ENCODE measurements at regions not wholly inside any gene's neighbourhood (a gene's known extent, or its start where the extent isn't known, plus 50 kb on each side); places are given as distances from the start of the nearest gene placed in this dataset.

- Histone ChIP-seq H3K9ac (ENCODE audit: low read length) (no peak overlapping the region), H3K27me3 (ENCODE audit: control insufficient read depth, insufficient read depth, low read length) (no peaks in the 10 kb centered on the region), H3K4me1 (ENCODE audit: control insufficient read depth, low read depth, low read length) (no peaks in the 10 kb centered on the region), H3K36me3 (ENCODE audit: control insufficient read depth, low read depth, low read length) (no peaks in the 10 kb centered on the region), H3K27ac (ENCODE audit: low read length) (no peak overlapping the region), H3K9me3 (ENCODE audit: control insufficient read depth, low read depth, low read length) (no peaks in the 10 kb centered on the region), H3K4me3 (ENCODE audit: low read length) (no peak overlapping the region)
These were observed 488.7 kb upstream of the TCF4 start for GRCh38 chr18:56076723-56077122.

GRCh38 chr18:56068701-56069100, 480.7 kb upstream of the TCF4 start:
- Histone ChIP-seq H3K4me1 (ENCODE audit: control insufficient read depth, low read depth, low read length) (peaks cover 8% of the 10 kb centered on the region), H3K27me3 (ENCODE audit: control insufficient read depth, insufficient read depth, low read length) (no peaks in the 10 kb centered on the region), H3K36me3 (ENCODE audit: control insufficient read depth, low read depth, low read length) (no peaks in the 10 kb centered on the region), H3K4me3 (ENCODE audit: low read length) (no peak overlapping the region), H3K9me3 (ENCODE audit: control insufficient read depth, low read depth, low read length) (no peaks in the 10 kb centered on the region), H3K27ac (ENCODE audit: low read length) (no peak overlapping the region), H3K9ac (ENCODE audit: low read length) (no peak overlapping the region)

- Histone ChIP-seq H3K9ac (ENCODE audit: low read length) (no peak overlapping the region), H3K9me3 (ENCODE audit: control insufficient read depth, low read depth, low read length) (no peaks in the 10 kb centered on the region), H3K27me3 (ENCODE audit: control insufficient read depth, insufficient read depth, low read length) (no peaks in the 10 kb centered on the region), H3K27ac (ENCODE audit: low read length) (no peak overlapping the region), H3K4me1 (ENCODE audit: control insufficient read depth, low read depth, low read length) (peaks cover 8% of the 10 kb centered on the region), H3K4me3 (ENCODE audit: low read length) (no peak overlapping the region), H3K36me3 (ENCODE audit: control insufficient read depth, low read depth, low read length) (no peaks in the 10 kb centered on the region)
These were observed 480.1 kb upstream of the TCF4 start for GRCh38 chr18:56067969-56068671.

DNA sequence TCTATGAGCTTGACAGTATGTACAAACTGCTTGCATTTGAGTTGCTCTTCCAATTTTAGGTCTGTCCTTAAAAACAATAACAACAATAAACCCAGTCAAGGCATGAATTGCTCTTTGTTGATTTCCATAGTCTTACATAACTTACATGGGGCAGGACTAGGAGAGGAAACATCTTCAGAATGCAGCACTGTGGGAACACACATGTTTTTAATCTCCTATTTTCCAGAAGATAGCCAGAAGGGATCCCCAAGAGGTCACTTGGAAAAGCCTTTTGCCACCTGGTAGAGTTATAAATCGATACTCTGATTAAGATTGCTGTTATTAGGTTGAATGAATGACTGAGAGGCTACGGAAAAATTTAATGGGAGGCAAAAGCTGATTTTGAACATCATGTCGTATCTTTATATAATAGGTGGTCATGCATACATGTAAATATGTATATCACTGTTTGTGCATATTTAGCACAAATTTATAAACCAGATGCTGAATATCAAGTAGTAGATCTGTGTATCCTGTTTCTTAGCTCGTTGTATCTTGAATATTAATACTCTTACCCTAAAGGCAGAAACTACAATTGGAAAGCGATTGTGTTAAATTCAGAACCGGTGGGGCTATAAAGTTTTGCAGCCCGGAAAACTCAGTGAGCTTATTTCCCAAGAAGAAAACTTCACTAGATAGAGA, 479.4 kb upstream of the TCF4 start:
- Histone ChIP-seq H3K36me3 (ENCODE audit: control insufficient read depth, low read depth, low read length) (no peaks in the 10 kb centered on the region), H3K4me1 (ENCODE audit: control insufficient read depth, low read depth, low read length) (peaks cover 8% of the 10 kb centered on the region), H3K9ac (ENCODE audit: low read length) (no peak overlapping the region), H3K27ac (ENCODE audit: low read length) (no peak overlapping the region), H3K4me3 (ENCODE audit: low read length) (no peak overlapping the region), H3K27me3 (ENCODE audit: control insufficient read depth, insufficient read depth, low read length) (no peaks in the 10 kb centered on the region), H3K9me3 (ENCODE audit: control insufficient read depth, low read depth, low read length) (no peaks in the 10 kb centered on the region)

- peaks cover 8% of the 10 kb centered on the region for H3K4me1 ChIP-seq (ENCODE audit: control insufficient read depth, low read depth, low read length)
- no peaks in the 10 kb centered on the region for H3K27me3 ChIP-seq (ENCODE audit: control insufficient read depth, insufficient read depth, low read length)
- H3K9me3 ChIP-seq (ENCODE audit: control insufficient read depth, low read depth, low read length), result no peaks in the 10 kb centered on the region
- no peak overlapping the region for H3K27ac ChIP-seq (ENCODE audit: low read length)
- no peaks in the 10 kb centered on the region for H3K36me3 ChIP-seq (ENCODE audit: control insufficient read depth, low read depth, low read length)
- no peak overlapping the region for H3K4me3 ChIP-seq (ENCODE audit: low read length)
- no peak overlapping the region for H3K9ac ChIP-seq (ENCODE audit: low read length)
These were observed 478.7 kb upstream of the TCF4 start for GRCh38 chr18:56066524-56067213.

DNA sequence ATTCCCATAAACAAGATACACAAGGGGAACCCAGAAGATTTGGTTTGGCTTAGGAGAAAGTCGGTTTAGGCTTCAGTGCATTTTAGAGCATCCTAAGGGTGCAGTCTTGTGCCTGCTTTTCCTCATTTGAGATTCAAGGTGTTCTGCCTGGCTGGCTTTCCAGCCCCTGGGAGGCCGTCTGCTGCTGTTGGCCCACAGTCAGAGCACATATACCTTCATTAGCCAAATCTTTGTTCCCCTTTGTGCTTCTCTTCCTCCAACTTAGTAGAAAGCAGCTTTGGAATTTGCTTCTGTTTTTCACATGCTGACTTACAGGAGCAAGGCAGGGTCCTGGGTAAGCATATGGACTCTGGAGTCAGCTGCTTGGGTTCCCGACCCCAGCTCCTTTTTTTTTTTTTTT, 477.1 kb upstream of the TCF4 start:
- H3K4me1 ChIP-seq (ENCODE audit: control insufficient read depth, low read depth, low read length), result peaks cover 18% of the 10 kb centered on the region
- H3K4me3 ChIP-seq (ENCODE audit: low read length), result no peak overlapping the region
- H3K9ac ChIP-seq (ENCODE audit: low read length), result no peak overlapping the region
- no peak overlapping the region for H3K27ac ChIP-seq (ENCODE audit: low read length)
- H3K27me3 ChIP-seq (ENCODE audit: control insufficient read depth, insufficient read depth, low read length), result no peaks in the 10 kb centered on the region
- H3K36me3 ChIP-seq (ENCODE audit: control insufficient read depth, low read depth, low read length), result no peaks in the 10 kb centered on the region
- H3K9me3 ChIP-seq (ENCODE audit: control insufficient read depth, low read depth, low read length), result no peaks in the 10 kb centered on the region

GRCh38 chr18:56062931-56063330, 474.9 kb upstream of the TCF4 start:
- Histone ChIP-seq H3K36me3 (ENCODE audit: control insufficient read depth, low read depth, low read length) (no peaks in the 10 kb centered on the region), H3K27me3 (ENCODE audit: control insufficient read depth, insufficient read depth, low read length) (no peaks in the 10 kb centered on the region), H3K4me1 (ENCODE audit: control insufficient read depth, low read depth, low read length) (peaks cover 18% of the 10 kb centered on the region), H3K9me3 (ENCODE audit: control insufficient read depth, low read depth, low read length) (no peaks in the 10 kb centered on the region), H3K9ac (ENCODE audit: low read length) (no peak overlapping the region), H3K4me3 (ENCODE audit: low read length) (no peak overlapping the region), H3K27ac (ENCODE audit: low read length) (no peak overlapping the region)

GRCh38 chr18:56060967-56061541, 473.1 kb upstream of the TCF4 start:
- Histone ChIP-seq H3K27me3 (ENCODE audit: control insufficient read depth, insufficient read depth, low read length) (no peaks in the 10 kb centered on the region), H3K4me1 (ENCODE audit: control insufficient read depth, low read depth, low read length) (peaks cover 18% of the 10 kb centered on the region), H3K9ac (ENCODE audit: low read length) (no peak overlapping the region), H3K9me3 (ENCODE audit: control insufficient read depth, low read depth, low read length) (no peaks in the 10 kb centered on the region), H3K36me3 (ENCODE audit: control insufficient read depth, low read depth, low read length) (no peaks in the 10 kb centered on the region), H3K4me3 (ENCODE audit: low read length) (no peak overlapping the region), H3K27ac (ENCODE audit: low read length) (no peak overlapping the region)

- Histone ChIP-seq H3K9me3 (ENCODE audit: control insufficient read depth, low read depth, low read length) (peaks cover 6% of the 10 kb centered on the region), H3K27me3 (ENCODE audit: control insufficient read depth, insufficient read depth, low read length) (no peaks in the 10 kb centered on the region), H3K4me1 (ENCODE audit: control insufficient read depth, low read depth, low read length) (no peaks in the 10 kb centered on the region), H3K27ac (ENCODE audit: low read length) (no peak overlapping the region), H3K36me3 (ENCODE audit: control insufficient read depth, low read depth, low read length) (no peaks in the 10 kb centered on the region), H3K9ac (ENCODE audit: low read length) (no peak overlapping the region), H3K4me3 (ENCODE audit: low read length) (no peak overlapping the region)
These were observed 464.2 kb upstream of the TCF4 start for GRCh38 chr18:56052202-56052601.

GRCh38 chr18:56044239-56044638, 456.2 kb upstream of the TCF4 start:
- no peaks in the 10 kb centered on the region for H3K4me1 ChIP-seq (ENCODE audit: control insufficient read depth, low read depth, low read length)
- no peak overlapping the region for H3K4me3 ChIP-seq (ENCODE audit: low read length)
- no peaks in the 10 kb centered on the region for H3K36me3 ChIP-seq (ENCODE audit: control insufficient read depth, low read depth, low read length)
- no peak overlapping the region for H3K27ac ChIP-seq (ENCODE audit: low read length)
- no peak overlapping the region for H3K9ac ChIP-seq (ENCODE audit: low read length)
- peaks cover 6% of the 10 kb centered on the region for H3K9me3 ChIP-seq (ENCODE audit: control insufficient read depth, low read depth, low read length)
- no peaks in the 10 kb centered on the region for H3K27me3 ChIP-seq (ENCODE audit: control insufficient read depth, insufficient read depth, low read length)

DNA sequence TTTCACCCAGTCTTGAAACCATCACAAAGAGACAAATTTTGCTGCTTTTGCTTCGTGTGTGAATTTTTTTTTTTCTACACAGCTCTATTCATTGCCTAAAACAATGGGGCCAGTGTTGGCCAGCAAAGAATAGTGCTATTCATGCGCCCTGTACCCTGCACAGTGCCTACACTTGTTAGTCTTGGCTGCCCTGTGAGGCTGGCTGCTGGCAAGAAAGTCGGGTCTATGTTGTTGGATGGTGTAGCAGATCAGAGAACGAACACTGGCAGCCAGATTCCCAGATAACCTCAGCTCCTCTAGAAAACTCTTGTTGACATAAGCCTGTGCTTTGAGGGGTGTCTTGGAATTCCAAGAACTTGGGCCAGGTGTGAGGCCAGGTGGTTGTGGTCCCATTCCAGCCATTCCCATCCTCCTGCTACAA, 455.7 kb upstream of the TCF4 start:
- Histone ChIP-seq H3K36me3 (ENCODE audit: control insufficient read depth, low read depth, low read length) (no peaks in the 10 kb centered on the region), H3K4me3 (ENCODE audit: low read length) (no peak overlapping the region), H3K27me3 (ENCODE audit: control insufficient read depth, insufficient read depth, low read length) (no peaks in the 10 kb centered on the region), H3K4me1 (ENCODE audit: control insufficient read depth, low read depth, low read length) (peaks cover 2% of the 10 kb centered on the region), H3K9me3 (ENCODE audit: control insufficient read depth, low read depth, low read length) (peaks cover 6% of the 10 kb centered on the region), H3K9ac (ENCODE audit: low read length) (no peak overlapping the region), H3K27ac (ENCODE audit: low read length) (no peak overlapping the region)
